ENCODE measurements at regions not wholly inside any gene's neighbourhood (a gene's known extent, or its start where the extent isn't known, plus 50 kb on each side); places are given as distances from the start of the nearest gene placed in this dataset.
A peak's percentile ranks its signal among the peaks of the same experiment; 100 is the strongest.
"Not testable (repeated sequence)": the region's sequence is repeated elsewhere in the genome, so short reads cannot be mapped to it uniquely, and the experiment has no call there.

- H3K4me1 ChIP-seq (ENCODE audit: control insufficient read depth in 2 of 3, insufficient read depth in 2 of 3, low read depth in 1 of 3, low read length in 3 of 3): no peaks in the 10 kb centered on the region
- TF ChIP-seq CTCF (IDR thresholded peaks at IDR 0.05; ENCODE audit: borderline replicate concordance, extremely low read depth, insufficient read depth): no peak
- DNase-seq: no peak
- intact Hi-C loops (cut with DNase I): no loop called here
- FAIRE-seq: no peak
- H3K27me3 ChIP-seq (ENCODE audit: control insufficient read depth, insufficient read depth, low read length): no peaks in the 10 kb centered on the region
- H3K9ac ChIP-seq (ENCODE audit: low read length in 3 of 3): no peak overlapping the region
- H3K4me3 ChIP-seq (ENCODE audit: low read length in 3 of 3): no peak overlapping the region
- no peak overlapping the region for H3K27ac ChIP-seq (ENCODE audit: low read depth in 2 of 2, low read length in 2 of 2)
- no peaks in the 10 kb centered on the region for H3K36me3 ChIP-seq (ENCODE audit: control insufficient read depth in 2 of 3, insufficient read depth in 3 of 3, low read length in 3 of 3)
- H3K9me3 ChIP-seq (ENCODE audit: control insufficient read depth in 2 of 3, insufficient read depth in 1 of 3, low read length in 3 of 3): no peaks in the 10 kb centered on the region
Observed at GRCh38 chr5:28954074-28954473, 1915.7 kb upstream of the CDH9 start.

GRCh38 chr5:28947865-28948264, 1909.5 kb upstream of the CDH9 start:
- Histone ChIP-seq H3K9me3 (ENCODE audit: control insufficient read depth in 2 of 3, insufficient read depth in 1 of 3, low read length in 3 of 3) (no peaks in the 10 kb centered on the region), H3K4me1 (ENCODE audit: control insufficient read depth in 2 of 3, insufficient read depth in 2 of 3, low read depth in 1 of 3, low read length in 3 of 3) (no peaks in the 10 kb centered on the region), H3K27me3 (ENCODE audit: control insufficient read depth, insufficient read depth, low read length) (no peaks in the 10 kb centered on the region), H3K4me3 (ENCODE audit: low read length in 3 of 3) (no peak overlapping the region), H3K9ac (ENCODE audit: low read length in 3 of 3) (no peak overlapping the region), H3K27ac (ENCODE audit: low read depth in 2 of 2, low read length in 2 of 2) (no peak overlapping the region), H3K36me3 (ENCODE audit: control insufficient read depth in 2 of 3, insufficient read depth in 3 of 3, low read length in 3 of 3) (no peaks in the 10 kb centered on the region)
- intact Hi-C loops (cut with DNase I): no loop called here
- no peak for TF ChIP-seq CTCF (IDR thresholded peaks at IDR 0.05; ENCODE audit: borderline replicate concordance, extremely low read depth, insufficient read depth)
- FAIRE-seq (no peak), DNase-seq (no peak)

- FAIRE-seq (no peak), DNase-seq (no peak)
- no peaks in the 10 kb centered on the region for H3K9me3 ChIP-seq (ENCODE audit: control insufficient read depth in 2 of 3, insufficient read depth in 1 of 3, low read length in 3 of 3)
- no peak for TF ChIP-seq CTCF (IDR thresholded peaks at IDR 0.05; ENCODE audit: borderline replicate concordance, extremely low read depth, insufficient read depth)
- no peaks in the 10 kb centered on the region for H3K27me3 ChIP-seq (ENCODE audit: control insufficient read depth, insufficient read depth, low read length)
- H3K4me3 ChIP-seq (ENCODE audit: low read length in 3 of 3): no peak overlapping the region
- H3K9ac ChIP-seq (ENCODE audit: low read length in 3 of 3): no peak overlapping the region
- intact Hi-C loops (cut with DNase I): no loop called here
- no peaks in the 10 kb centered on the region for H3K36me3 ChIP-seq (ENCODE audit: control insufficient read depth in 2 of 3, insufficient read depth in 3 of 3, low read length in 3 of 3)
- no peaks in the 10 kb centered on the region for H3K4me1 ChIP-seq (ENCODE audit: control insufficient read depth in 2 of 3, insufficient read depth in 2 of 3, low read depth in 1 of 3, low read length in 3 of 3)
- H3K27ac ChIP-seq (ENCODE audit: low read depth in 2 of 2, low read length in 2 of 2): no peak overlapping the region
Observed at GRCh38 chr5:28945859-28946258, 1907.5 kb upstream of the CDH9 start.

GRCh38 chr5:28929366-28929765, 1891.0 kb upstream of the CDH9 start:
- FAIRE-seq; H3K27ac ChIP-seq (ENCODE audit: low read depth in 2 of 2, low read length in 2 of 2); H3K4me1 ChIP-seq (ENCODE audit: control insufficient read depth in 2 of 3, insufficient read depth in 2 of 3, low read depth in 1 of 3, low read length in 3 of 3); H3K9me3 ChIP-seq (ENCODE audit: control insufficient read depth in 2 of 3, insufficient read depth in 1 of 3, low read length in 3 of 3); intact Hi-C loops (cut with DNase I); H3K4me3 ChIP-seq (ENCODE audit: low read length in 3 of 3); H3K27me3 ChIP-seq (ENCODE audit: control insufficient read depth, insufficient read depth, low read length); H3K9ac ChIP-seq (ENCODE audit: low read length in 3 of 3); H3K36me3 ChIP-seq (ENCODE audit: control insufficient read depth in 2 of 3, insufficient read depth in 3 of 3, low read length in 3 of 3): not testable (repeated sequence)
- DNase-seq: peak in 1 of 5 donors; percentile 41

- H3K4me3 ChIP-seq (ENCODE audit: low read length in 3 of 3); H3K27ac ChIP-seq (ENCODE audit: low read depth in 2 of 2, low read length in 2 of 2); H3K9ac ChIP-seq (ENCODE audit: low read length in 3 of 3); intact Hi-C loops (cut with DNase I); H3K36me3 ChIP-seq (ENCODE audit: control insufficient read depth in 2 of 3, insufficient read depth in 3 of 3, low read length in 3 of 3); FAIRE-seq; H3K9me3 ChIP-seq (ENCODE audit: control insufficient read depth in 2 of 3, insufficient read depth in 1 of 3, low read length in 3 of 3); H3K27me3 ChIP-seq (ENCODE audit: control insufficient read depth, insufficient read depth, low read length); H3K4me1 ChIP-seq (ENCODE audit: control insufficient read depth in 2 of 3, insufficient read depth in 2 of 3, low read depth in 1 of 3, low read length in 3 of 3): not testable (repeated sequence)
- DNase-seq: peak in 1 of 5 donors; percentile 31
Observed at GRCh38 chr5:28928327-28928790, 1890.0 kb upstream of the CDH9 start.
